ENCODE measurements at regions not wholly inside any gene's neighbourhood (a gene's known extent, or its start where the extent isn't known, plus 50 kb on each side); places are given as distances from the start of the nearest gene placed in this dataset.

GRCh38 chr3:159608311-159608710 is 380.3 kb upstream of the IL12A start:
- dilution Hi-C loops (cut with MboI; ENCODE audit: extremely low pct_ligation_motif_present, low sequenced_read_pairs), result no loop called here
- Histone ChIP-seq H2AFZ (ENCODE audit: control insufficient read depth, low read length) (no peak overlapping the region), H3K27me3 (ENCODE audit: control insufficient read depth, extremely low read depth, insufficient read depth, low read length) (peaks cover 6% of the 10 kb centered on the region), H3K27ac (ENCODE audit: control insufficient read depth, insufficient read depth, low read length) (no peak overlapping the region), H3K36me3 (ENCODE audit: control insufficient read depth in 2 of 2, extremely low read depth in 1 of 2, insufficient read depth in 2 of 2, low read length in 2 of 2) (no peaks in the 10 kb centered on the region), H3K4me1 (ENCODE audit: control insufficient read depth, extremely low read depth, insufficient read depth, low read length) (no peaks in the 10 kb centered on the region), H3K9ac (ENCODE audit: control insufficient read depth, extremely low read depth, insufficient read depth, low read length) (no peak overlapping the region), H3K79me2 (ENCODE audit: control insufficient read depth, insufficient read depth, low read length) (no peaks in the 10 kb centered on the region), H4K20me1 (ENCODE audit: control insufficient read depth, extremely low read depth, insufficient read depth, low read length) (no peaks in the 10 kb centered on the region), H3K4me3 (ENCODE audit: control insufficient read depth in 2 of 3, extremely low read depth in 1 of 3, insufficient read depth in 2 of 3, low read depth in 1 of 3, low read length in 3 of 3) (no peak overlapping the region), H3K4me2 (ENCODE audit: control insufficient read depth, extremely low read depth, insufficient read depth, low read depth, low read length) (no peak overlapping the region), H3K9me3 (ENCODE audit: control insufficient read depth, low read depth, low read length) (no peaks in the 10 kb centered on the region), H3K9me1 (ENCODE audit: control insufficient read depth, extremely low read depth, insufficient read depth, low read length) (no peaks in the 10 kb centered on the region)
- TF ChIP-seq CTCF (optimal IDR thresholded peaks at IDR 0.05 in 1 of 3, IDR thresholded peaks at IDR 0.05 in 1 of 3, conservative IDR thresholded peaks at IDR 0.05 in 1 of 3; ENCODE audit: extremely low read depth in 1 of 3, insufficient read depth in 2 of 3, low read length in 3 of 3) (no peak), EZH2 (IDR thresholded peaks at IDR 0.05; ENCODE audit: low read length) (no peak)
- DNase-seq (ENCODE audit: low read depth, low spot score) (no peak), FAIRE-seq (no peak)

DNA sequence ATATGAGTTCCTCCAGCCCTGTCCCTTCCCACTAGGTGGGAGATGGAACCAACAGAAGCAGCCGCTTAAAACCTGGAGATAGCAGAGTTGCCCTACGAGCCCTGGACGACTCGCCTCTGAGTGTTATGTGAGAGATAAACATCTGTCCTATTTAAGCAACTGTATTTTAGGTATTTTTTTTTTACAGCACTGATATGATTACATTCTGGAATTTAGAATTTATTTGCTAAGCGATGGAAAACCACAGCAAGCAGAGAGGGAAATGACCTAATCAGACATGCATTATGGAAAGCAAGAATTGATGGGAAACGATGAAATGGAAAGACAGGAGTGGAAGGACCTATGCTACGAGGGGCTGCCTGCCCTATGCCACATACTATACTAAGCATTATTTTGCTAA is 379.0 kb upstream of the IL12A start:
- no peak overlapping the region for H3K27ac ChIP-seq (ENCODE audit: control insufficient read depth, insufficient read depth, low read length)
- H3K79me2 ChIP-seq (ENCODE audit: control insufficient read depth, insufficient read depth, low read length), result no peaks in the 10 kb centered on the region
- dilution Hi-C loops (cut with MboI; ENCODE audit: extremely low pct_ligation_motif_present, low sequenced_read_pairs), result no loop called here
- H3K36me3 ChIP-seq (ENCODE audit: control insufficient read depth in 2 of 2, extremely low read depth in 1 of 2, insufficient read depth in 2 of 2, low read length in 2 of 2), result no peaks in the 10 kb centered on the region
- no peak overlapping the region for H3K4me3 ChIP-seq (ENCODE audit: control insufficient read depth in 2 of 3, extremely low read depth in 1 of 3, insufficient read depth in 2 of 3, low read depth in 1 of 3, low read length in 3 of 3)
- no peaks in the 10 kb centered on the region for H3K9me1 ChIP-seq (ENCODE audit: control insufficient read depth, extremely low read depth, insufficient read depth, low read length)
- no peaks in the 10 kb centered on the region for H4K20me1 ChIP-seq (ENCODE audit: control insufficient read depth, extremely low read depth, insufficient read depth, low read length)
- H3K4me2 ChIP-seq (ENCODE audit: control insufficient read depth, extremely low read depth, insufficient read depth, low read depth, low read length), result no peak overlapping the region
- no peak overlapping the region for H2AFZ ChIP-seq (ENCODE audit: control insufficient read depth, low read length)
- FAIRE-seq, result no peak
- no peaks in the 10 kb centered on the region for H3K4me1 ChIP-seq (ENCODE audit: control insufficient read depth, extremely low read depth, insufficient read depth, low read length)
- H3K27me3 ChIP-seq (ENCODE audit: control insufficient read depth, extremely low read depth, insufficient read depth, low read length), result peaks cover 6% of the 10 kb centered on the region
- TF ChIP-seq CTCF (optimal IDR thresholded peaks at IDR 0.05 in 1 of 3, IDR thresholded peaks at IDR 0.05 in 1 of 3, conservative IDR thresholded peaks at IDR 0.05 in 1 of 3; ENCODE audit: extremely low read depth in 1 of 3, insufficient read depth in 2 of 3, low read length in 3 of 3), result no peak
- TF ChIP-seq EZH2 (IDR thresholded peaks at IDR 0.05; ENCODE audit: low read length), result no peak
- no peaks in the 10 kb centered on the region for H3K9me3 ChIP-seq (ENCODE audit: control insufficient read depth, low read depth, low read length)
- H3K9ac ChIP-seq (ENCODE audit: control insufficient read depth, extremely low read depth, insufficient read depth, low read length), result no peak overlapping the region
- no peak for DNase-seq (ENCODE audit: low read depth, low spot score)
